ENCODE measurements at regions not wholly inside any gene's neighbourhood (a gene's known extent, or its start where the extent isn't known, plus 50 kb on each side); places are given as distances from the start of the nearest gene placed in this dataset.

- Histone ChIP-seq H3F3A (ENCODE audit: insufficient read depth, low read length, poor library complexity, severe bottlenecking) (no peaks in the 10 kb centered on the region), H3K27ac (ENCODE audit: low read length) (no peak overlapping the region), H4K20me1 (ENCODE audit: insufficient read depth) (no peaks in the 10 kb centered on the region), H2AFZ (ENCODE audit: low read depth, low read length) (no peak overlapping the region), H3K4me3 (ENCODE audit: low read length) (no peak overlapping the region), H3K36me3 (ENCODE audit: insufficient read depth, low read length) (no peaks in the 10 kb centered on the region), H3K9me2 (ENCODE audit: insufficient read depth, low read length) (no peaks in the 10 kb centered on the region), H3K27me3 (ENCODE audit: insufficient read depth, low read depth, low read length) (no peaks in the 10 kb centered on the region), H3K9ac (ENCODE audit: low read length) (no peak overlapping the region), H3K4me2 (ENCODE audit: low read length) (no peak overlapping the region), H3K79me2 (replicated peaks; ENCODE audit: insufficient read depth, low read length) (no peaks in the 10 kb centered on the region), H3K9me3 (ENCODE audit: low read length) (no peaks in the 10 kb centered on the region)
- no peak for TF ChIP-seq MXI1 (conservative IDR thresholded peaks at IDR 0.05; ENCODE audit: poor library complexity, severe bottlenecking)
- TF ChIP-seq TAF1 (IDR thresholded peaks at IDR 0.05; ENCODE audit: low read depth), result no peak
- no peak for TF ChIP-seq SMC3 (conservative IDR thresholded peaks at IDR 0.05; ENCODE audit: poor library complexity)
- TF ChIP-seq EZH2 (IDR thresholded peaks at IDR 0.05; ENCODE audit: borderline replicate concordance, insufficient read depth, low read length, poor library complexity, severe bottlenecking), result no peak
- TF ChIP-seq EP300 (conservative IDR thresholded peaks at IDR 0.05; ENCODE audit: poor library complexity, severe bottlenecking), result no peak
- TF ChIP-seq CTCF (IDR thresholded peaks at IDR 0.05; ENCODE audit: poor library complexity, severe bottlenecking), result no peak
- TF ChIP-seq REST (IDR thresholded peaks at IDR 0.05; ENCODE audit: borderline replicate concordance), result no peak
- no peak for TF ChIP-seq POLR2AphosphoS5 (IDR thresholded peaks at IDR 0.05)
- TF ChIP-seq RAD21 (conservative IDR thresholded peaks at IDR 0.05), result no peak
Observed at GRCh38 chrX:5650904-5651303, 577.8 kb downstream of the NLGN4X start.

DNA sequence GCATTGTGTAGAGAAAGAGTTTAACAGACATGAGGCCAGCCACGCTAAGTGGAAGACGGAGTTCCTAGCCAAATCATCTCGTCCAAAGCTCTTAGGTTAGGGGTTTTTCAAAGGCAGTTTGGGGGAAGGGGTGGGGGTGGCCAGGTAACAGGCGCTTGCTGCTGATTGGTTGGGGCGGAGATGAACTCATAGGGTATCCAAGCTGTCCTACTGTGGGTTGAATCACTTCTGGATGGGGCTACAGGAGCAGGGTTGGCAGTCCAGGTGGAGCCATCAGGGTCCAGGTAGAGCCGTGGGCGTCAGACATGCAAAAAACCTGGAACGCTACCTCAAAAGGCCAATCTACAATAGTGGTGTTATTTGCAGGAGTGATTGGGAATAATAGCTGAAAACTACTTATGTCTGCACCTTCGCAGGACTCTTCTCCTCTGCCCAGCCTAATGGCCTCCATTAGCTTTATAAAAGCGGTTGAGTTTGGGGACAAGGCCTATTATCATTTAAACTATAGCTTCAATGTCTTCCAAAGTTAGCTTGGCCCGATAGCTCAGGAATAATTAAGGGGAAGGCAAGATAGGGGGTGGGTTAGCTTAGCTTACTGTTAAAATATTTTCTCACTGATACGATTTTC is 579.6 kb downstream of the NLGN4X start:
- no peak overlapping the region for H3K9ac ChIP-seq (ENCODE audit: low read length)
- H3K4me2 ChIP-seq (ENCODE audit: low read length), result no peak overlapping the region
- no peaks in the 10 kb centered on the region for H3K9me3 ChIP-seq (ENCODE audit: low read length)
- H2AFZ ChIP-seq (ENCODE audit: low read depth, low read length), result no peak overlapping the region
- H4K20me1 ChIP-seq (ENCODE audit: insufficient read depth), result no peaks in the 10 kb centered on the region
- H3K27ac ChIP-seq (ENCODE audit: low read length), result no peak overlapping the region
- no peaks in the 10 kb centered on the region for H3F3A ChIP-seq (ENCODE audit: insufficient read depth, low read length, poor library complexity, severe bottlenecking)
- TF ChIP-seq SMC3 (conservative IDR thresholded peaks at IDR 0.05; ENCODE audit: poor library complexity), result no peak
- no peak for TF ChIP-seq MXI1 (conservative IDR thresholded peaks at IDR 0.05; ENCODE audit: poor library complexity, severe bottlenecking)
- no peak for TF ChIP-seq RAD21 (conservative IDR thresholded peaks at IDR 0.05)
- no peak for TF ChIP-seq POLR2AphosphoS5 (IDR thresholded peaks at IDR 0.05)
- TF ChIP-seq REST (IDR thresholded peaks at IDR 0.05; ENCODE audit: borderline replicate concordance), result no peak
- TF ChIP-seq TAF1 (IDR thresholded peaks at IDR 0.05; ENCODE audit: low read depth), result no peak
- TF ChIP-seq EP300 (conservative IDR thresholded peaks at IDR 0.05; ENCODE audit: poor library complexity, severe bottlenecking), result no peak
- TF ChIP-seq EZH2 (IDR thresholded peaks at IDR 0.05; ENCODE audit: borderline replicate concordance, insufficient read depth, low read length, poor library complexity, severe bottlenecking), result no peak
- no peak for TF ChIP-seq CTCF (IDR thresholded peaks at IDR 0.05; ENCODE audit: poor library complexity, severe bottlenecking)
- no peaks in the 10 kb centered on the region for H3K79me2 ChIP-seq (replicated peaks; ENCODE audit: insufficient read depth, low read length)
- no peak overlapping the region for H3K4me3 ChIP-seq (ENCODE audit: low read length)
- no peaks in the 10 kb centered on the region for H3K36me3 ChIP-seq (ENCODE audit: insufficient read depth, low read length)
- H3K27me3 ChIP-seq (ENCODE audit: insufficient read depth, low read depth, low read length), result no peaks in the 10 kb centered on the region
- H3K9me2 ChIP-seq (ENCODE audit: insufficient read depth, low read length), result no peaks in the 10 kb centered on the region

Measured in neural cell (in vitro differentiated cells).